Omental fat pad (tissue), 3 donors: ENCODE measurements at regions not wholly inside any gene's neighbourhood (a gene's known extent, or its start where the extent isn't known, plus 50 kb on each side); places are given as distances from the start of the nearest gene placed in this dataset.

Source experiments
- ATAC-seq: fragments of 150-250 bp; one replicate; pipeline ENCODE4 v1.9.1; 2016; ENCODE audit warnings: mild to moderate bottlenecking, moderate library complexity; ENCODE audit not compliant: low FRiP score
- DNase-seq: peaks from one replicate; pipeline ENCODE4 v3.0.0-alpha.2; 2019; ENCODE audit warnings: low spot score
- CTCF ChIP-seq, 3 donors: fragments of 450-650 bp; IDR thresholded peaks; one replicate each; pipeline ENCODE4 v1.5.1; 2016 to 2017; ENCODE audit warnings: antibody characterized with exemption in 3 of 3, mild to moderate bottlenecking in 3 of 3, moderate library complexity in 2 of 3

GRCh38 chr9:110146373-110146772, 61.6 kb downstream of the C9orf152 start:
- no peak for ATAC-seq
- no peak for TF ChIP-seq CTCF (IDR thresholded peaks at IDR 0.05)
- DNase-seq, result no peak

GRCh38 chr9:110148384-110148783, 59.6 kb downstream of the C9orf152 start:
- DNase-seq (no peak), ATAC-seq (no peak)
- TF ChIP-seq CTCF (IDR thresholded peaks at IDR 0.05), result no peak

- no peak for DNase-seq
- TF ChIP-seq CTCF (IDR thresholded peaks at IDR 0.05), result no peak
- ATAC-seq, result no peak
Observed at GRCh38 chr9:110148891-110149290, 59.1 kb downstream of the C9orf152 start.
